ENCODE measurements at regions not wholly inside any gene's neighbourhood (a gene's known extent, or its start where the extent isn't known, plus 50 kb on each side); places are given as distances from the start of the nearest gene placed in this dataset.

- Histone ChIP-seq H3K9me3 (ENCODE audit: control insufficient read depth in 1 of 2, low read length in 2 of 2) (no peaks in the 10 kb centered on the region), H3K27me3 (ENCODE audit: control insufficient read depth in 1 of 2, insufficient read depth in 2 of 2, low read length in 2 of 2) (no peaks in the 10 kb centered on the region), H3K9ac (ENCODE audit: low read depth in 1 of 2, low read length in 2 of 2) (no peak overlapping the region), H3K27ac (ENCODE audit: low read depth, low read length) (no peak overlapping the region), H3K4me3 (ENCODE audit: low read depth in 1 of 2, low read length in 2 of 2) (no peak overlapping the region), H3K36me3 (ENCODE audit: control insufficient read depth in 1 of 2, insufficient read depth in 2 of 2, low read length in 2 of 2) (no peaks in the 10 kb centered on the region), H3K4me1 (ENCODE audit: control insufficient read depth in 1 of 2, insufficient read depth in 2 of 2, low read length in 2 of 2) (peaks cover 4 to 33% of the 10 kb centered on the region in 2 donors)
These were observed 230.2 kb downstream of the AHR start for GRCh38 chr7:17528636-17529035.

- Histone ChIP-seq H3K27me3 (ENCODE audit: control insufficient read depth in 1 of 2, insufficient read depth in 2 of 2, low read length in 2 of 2) (no peaks in the 10 kb centered on the region), H3K9me3 (ENCODE audit: control insufficient read depth in 1 of 2, low read length in 2 of 2) (no peaks in the 10 kb centered on the region), H3K4me3 (ENCODE audit: low read depth in 1 of 2, low read length in 2 of 2) (no peak overlapping the region), H3K27ac (ENCODE audit: low read depth, low read length) (no peak overlapping the region), H3K4me1 (ENCODE audit: control insufficient read depth in 1 of 2, insufficient read depth in 2 of 2, low read length in 2 of 2) (peaks cover 4 to 18% of the 10 kb centered on the region in 2 donors), H3K36me3 (ENCODE audit: control insufficient read depth in 1 of 2, insufficient read depth in 2 of 2, low read length in 2 of 2) (no peaks in the 10 kb centered on the region), H3K9ac (ENCODE audit: low read depth in 1 of 2, low read length in 2 of 2) (no peak overlapping the region)
These were observed 231.8 kb downstream of the AHR start for GRCh38 chr7:17530244-17530643.

GRCh38 chr7:17530741-17531421 lies 232.4 kb downstream of the AHR start:
- Histone ChIP-seq H3K9ac (ENCODE audit: low read depth in 1 of 2, low read length in 2 of 2) (no peak overlapping the region), H3K27ac (ENCODE audit: low read depth, low read length) (no peak overlapping the region), H3K4me1 (ENCODE audit: control insufficient read depth in 1 of 2, insufficient read depth in 2 of 2, low read length in 2 of 2) (peaks cover 4 to 18% of the 10 kb centered on the region in 2 donors)

GRCh38 chr7:17532861-17533404 lies 234.5 kb downstream of the AHR start:
- H3K4me3 ChIP-seq (ENCODE audit: low read depth in 1 of 2, low read length in 2 of 2), result no peak overlapping the region
- H3K9ac ChIP-seq (ENCODE audit: low read depth in 1 of 2, low read length in 2 of 2), result no peak overlapping the region
- no peak overlapping the region for H3K27ac ChIP-seq (ENCODE audit: low read depth, low read length)
- H3K27me3 ChIP-seq (ENCODE audit: control insufficient read depth in 1 of 2, insufficient read depth in 2 of 2, low read length in 2 of 2), result no peaks in the 10 kb centered on the region
- H3K9me3 ChIP-seq (ENCODE audit: control insufficient read depth in 1 of 2, low read length in 2 of 2), result no peaks in the 10 kb centered on the region
- H3K36me3 ChIP-seq (ENCODE audit: control insufficient read depth in 1 of 2, insufficient read depth in 2 of 2, low read length in 2 of 2), result no peaks in the 10 kb centered on the region
- peaks cover 4 to 18% of the 10 kb centered on the region in 2 donors for H3K4me1 ChIP-seq (ENCODE audit: control insufficient read depth in 1 of 2, insufficient read depth in 2 of 2, low read length in 2 of 2)

More at GRCh38 chr7:17530741-17531421, 232.4 kb downstream of the AHR start:
- no peaks in the 10 kb centered on the region for H3K9me3 ChIP-seq (ENCODE audit: control insufficient read depth in 1 of 2, low read length in 2 of 2)
- H3K36me3 ChIP-seq (ENCODE audit: control insufficient read depth in 1 of 2, insufficient read depth in 2 of 2, low read length in 2 of 2), result no peaks in the 10 kb centered on the region
- no peak overlapping the region for H3K4me3 ChIP-seq (ENCODE audit: low read depth in 1 of 2, low read length in 2 of 2)
- no peaks in the 10 kb centered on the region for H3K27me3 ChIP-seq (ENCODE audit: control insufficient read depth in 1 of 2, insufficient read depth in 2 of 2, low read length in 2 of 2)

GRCh38 chr7:17534348-17534747 lies 235.9 kb downstream of the AHR start:
- H3K4me1 ChIP-seq (ENCODE audit: control insufficient read depth in 1 of 2, insufficient read depth in 2 of 2, low read length in 2 of 2), result peaks cover 4 to 18% of the 10 kb centered on the region in 2 donors
- no peak overlapping the region for H3K4me3 ChIP-seq (ENCODE audit: low read depth in 1 of 2, low read length in 2 of 2)
- no peaks in the 10 kb centered on the region for H3K9me3 ChIP-seq (ENCODE audit: control insufficient read depth in 1 of 2, low read length in 2 of 2)
- H3K9ac ChIP-seq (ENCODE audit: low read depth in 1 of 2, low read length in 2 of 2), result no peak overlapping the region
- H3K27me3 ChIP-seq (ENCODE audit: control insufficient read depth in 1 of 2, insufficient read depth in 2 of 2, low read length in 2 of 2), result no peaks in the 10 kb centered on the region
- H3K36me3 ChIP-seq (ENCODE audit: control insufficient read depth in 1 of 2, insufficient read depth in 2 of 2, low read length in 2 of 2), result no peaks in the 10 kb centered on the region
- no peak overlapping the region for H3K27ac ChIP-seq (ENCODE audit: low read depth, low read length)

- H3K9me3 ChIP-seq (ENCODE audit: control insufficient read depth in 1 of 2, low read length in 2 of 2), result no peaks in the 10 kb centered on the region
- no peaks in the 10 kb centered on the region for H3K27me3 ChIP-seq (ENCODE audit: control insufficient read depth in 1 of 2, insufficient read depth in 2 of 2, low read length in 2 of 2)
- no peak overlapping the region for H3K9ac ChIP-seq (ENCODE audit: low read depth in 1 of 2, low read length in 2 of 2)
- H3K4me3 ChIP-seq (ENCODE audit: low read depth in 1 of 2, low read length in 2 of 2), result no peak overlapping the region
- H3K27ac ChIP-seq (ENCODE audit: low read depth, low read length), result no peak overlapping the region
- peaks cover 4 to 18% of the 10 kb centered on the region in 2 donors for H3K4me1 ChIP-seq (ENCODE audit: control insufficient read depth in 1 of 2, insufficient read depth in 2 of 2, low read length in 2 of 2)
- no peaks in the 10 kb centered on the region for H3K36me3 ChIP-seq (ENCODE audit: control insufficient read depth in 1 of 2, insufficient read depth in 2 of 2, low read length in 2 of 2)
These were observed 237.3 kb downstream of the AHR start for GRCh38 chr7:17535776-17536175.

- Histone ChIP-seq H3K27me3 (ENCODE audit: control insufficient read depth in 1 of 2, insufficient read depth in 2 of 2, low read length in 2 of 2) (no peaks in the 10 kb centered on the region), H3K9ac (ENCODE audit: low read depth in 1 of 2, low read length in 2 of 2) (no peak overlapping the region), H3K27ac (ENCODE audit: low read depth, low read length) (no peak overlapping the region), H3K36me3 (ENCODE audit: control insufficient read depth in 1 of 2, insufficient read depth in 2 of 2, low read length in 2 of 2) (no peaks in the 10 kb centered on the region), H3K9me3 (ENCODE audit: control insufficient read depth in 1 of 2, low read length in 2 of 2) (no peaks in the 10 kb centered on the region), H3K4me1 (ENCODE audit: control insufficient read depth in 1 of 2, insufficient read depth in 2 of 2, low read length in 2 of 2) (no peaks in the 10 kb centered on the region), H3K4me3 (ENCODE audit: low read depth in 1 of 2, low read length in 2 of 2) (no peak overlapping the region)
These were observed 245.9 kb downstream of the AHR start for GRCh38 chr7:17544401-17544800.

DNA sequence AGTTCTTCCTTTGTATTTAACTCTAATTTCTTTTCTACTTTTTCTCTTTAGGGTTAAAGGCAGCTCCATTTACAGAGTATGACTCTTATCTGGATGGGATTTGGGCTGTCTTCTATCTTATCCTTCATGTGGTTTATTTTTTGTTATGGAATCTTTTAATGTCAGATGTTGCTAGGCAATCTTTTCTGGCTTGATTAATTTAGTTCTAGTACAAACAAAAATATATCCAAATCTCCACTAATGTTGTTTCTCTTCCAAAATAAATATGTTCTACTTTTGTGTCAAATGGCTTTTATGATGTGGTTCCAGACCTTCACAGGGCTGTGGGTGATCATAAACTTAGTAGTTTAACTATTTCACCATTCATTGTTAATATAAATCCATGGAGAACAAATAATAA lies 246.9 kb downstream of the AHR start:
- no peak overlapping the region for H3K9ac ChIP-seq (ENCODE audit: low read depth in 1 of 2, low read length in 2 of 2)
- no peaks in the 10 kb centered on the region for H3K4me1 ChIP-seq (ENCODE audit: control insufficient read depth in 1 of 2, insufficient read depth in 2 of 2, low read length in 2 of 2)
- no peaks in the 10 kb centered on the region for H3K9me3 ChIP-seq (ENCODE audit: control insufficient read depth in 1 of 2, low read length in 2 of 2)
- no peaks in the 10 kb centered on the region for H3K36me3 ChIP-seq (ENCODE audit: control insufficient read depth in 1 of 2, insufficient read depth in 2 of 2, low read length in 2 of 2)
- H3K27me3 ChIP-seq (ENCODE audit: control insufficient read depth in 1 of 2, insufficient read depth in 2 of 2, low read length in 2 of 2), result no peaks in the 10 kb centered on the region
- H3K4me3 ChIP-seq (ENCODE audit: low read depth in 1 of 2, low read length in 2 of 2), result no peak overlapping the region
- no peak overlapping the region for H3K27ac ChIP-seq (ENCODE audit: low read depth, low read length)

- H3K27me3 ChIP-seq (ENCODE audit: control insufficient read depth in 1 of 2, insufficient read depth in 2 of 2, low read length in 2 of 2), result no peaks in the 10 kb centered on the region
- H3K27ac ChIP-seq (ENCODE audit: low read depth, low read length), result no peak overlapping the region
- H3K36me3 ChIP-seq (ENCODE audit: control insufficient read depth in 1 of 2, insufficient read depth in 2 of 2, low read length in 2 of 2), result no peaks in the 10 kb centered on the region
- no peaks in the 10 kb centered on the region for H3K4me1 ChIP-seq (ENCODE audit: control insufficient read depth in 1 of 2, insufficient read depth in 2 of 2, low read length in 2 of 2)
- no peaks in the 10 kb centered on the region for H3K9me3 ChIP-seq (ENCODE audit: control insufficient read depth in 1 of 2, low read length in 2 of 2)
- H3K9ac ChIP-seq (ENCODE audit: low read depth in 1 of 2, low read length in 2 of 2), result no peak overlapping the region
- no peak overlapping the region for H3K4me3 ChIP-seq (ENCODE audit: low read depth in 1 of 2, low read length in 2 of 2)
These were observed 247.7 kb downstream of the AHR start for GRCh38 chr7:17546189-17546588.

- no peak overlapping the region for H3K27ac ChIP-seq (ENCODE audit: low read depth, low read length)
These were observed 248.1 kb downstream of the AHR start for GRCh38 chr7:17546592-17546991.

More at GRCh38 chr7:17546592-17546991, 248.1 kb downstream of the AHR start:
- no peak overlapping the region for H3K9ac ChIP-seq (ENCODE audit: low read depth in 1 of 2, low read length in 2 of 2)
- no peak overlapping the region for H3K4me3 ChIP-seq (ENCODE audit: low read depth in 1 of 2, low read length in 2 of 2)
- H3K9me3 ChIP-seq (ENCODE audit: control insufficient read depth in 1 of 2, low read length in 2 of 2), result no peaks in the 10 kb centered on the region
- H3K36me3 ChIP-seq (ENCODE audit: control insufficient read depth in 1 of 2, insufficient read depth in 2 of 2, low read length in 2 of 2), result no peaks in the 10 kb centered on the region
- H3K27me3 ChIP-seq (ENCODE audit: control insufficient read depth in 1 of 2, insufficient read depth in 2 of 2, low read length in 2 of 2), result no peaks in the 10 kb centered on the region
- no peaks in the 10 kb centered on the region for H3K4me1 ChIP-seq (ENCODE audit: control insufficient read depth in 1 of 2, insufficient read depth in 2 of 2, low read length in 2 of 2)
